Activated CD8-positive, alpha-beta T cell treated with anti-CD3 and anti-CD28 coated beads for 36 hours (primary cell): ENCODE measurements at regions not wholly inside any gene's neighbourhood (a gene's known extent, or its start where the extent isn't known, plus 50 kb on each side); places are given as distances from the start of the nearest gene placed in this dataset.

Experiments used
- ATAC-seq: fragments of 200-7000 bp; cut with Tn5 transposase; one replicate; pipeline ENCODE4 v1.10.0; 2021; ENCODE audit warnings: mild to moderate bottlenecking, moderate library complexity
- CTCF ChIA-PET: fragments of 350-600 bp; sonication (Branson Sonifier 250); formaldehyde crosslinking; loops from one replicate; lab custom pipeline; 2021; ENCODE audit warnings: antibody characterized with exemption; lab: Charles Lee
- POLR2A ChIA-PET: fragments of 350-600 bp; sonication (Branson Sonifier 250); formaldehyde crosslinking; loops from one replicate; lab custom pipeline; 2021; ENCODE audit warnings: antibody characterized with exemption; lab: Charles Lee
- DNase-seq: peaks from one replicate; pipeline ENCODE4 v3.0.0-alpha.2; 2020
- H3K27ac Mint-ChIP-seq: one replicate; pipeline ENCODE4 v1.8.0; 2021; ENCODE audit warnings: mild to moderate bottlenecking, mixed read lengths
- H3K27me3 Mint-ChIP-seq: one replicate; pipeline ENCODE4 v1.8.0; 2021; ENCODE audit warnings: mixed read lengths
- H3K36me3 Mint-ChIP-seq: one replicate; pipeline ENCODE4 v1.8.0; 2021; ENCODE audit warnings: low read depth, mixed read lengths
- H3K4me1 Mint-ChIP-seq: one replicate; pipeline ENCODE4 v1.8.0; 2021; ENCODE audit warnings: low read depth, mixed read lengths
- H3K4me3 Mint-ChIP-seq: one replicate; pipeline ENCODE4 v1.8.0; 2021; ENCODE audit warnings: mild to moderate bottlenecking, moderate library complexity, mixed read lengths
- H3K9me3 Mint-ChIP-seq: one replicate; pipeline ENCODE4 v1.8.0; 2021; ENCODE audit warnings: mixed read lengths
- CTCF ChIP-seq: fragments of 200-600 bp; IDR thresholded peaks from one replicate; pipeline ENCODE4 v1.8.0; 2022; ENCODE audit warnings: antibody characterized with exemption, mild to moderate bottlenecking
- intact Hi-C: fragments of 100-400 bp; cut with micrococcal nuclease; formaldehyde crosslinking; loops from one replicate; pipeline ENCODE4 v1.10.0; 2022

- intact Hi-C loops = no loop called here
- POLR2A ChIA-PET = no interaction called here
- no peaks in the 10 kb centered on the region for H3K36me3 Mint-ChIP-seq
- H3K4me1 Mint-ChIP-seq = no peaks in the 10 kb centered on the region
- ATAC-seq (no peak), DNase-seq (no peak)
- H3K9me3 Mint-ChIP-seq = no peaks in the 10 kb centered on the region
- no peak for TF ChIP-seq CTCF
- no peak overlapping the region for H3K4me3 Mint-ChIP-seq
- no peaks in the 10 kb centered on the region for H3K27me3 Mint-ChIP-seq
- no peak overlapping the region for H3K27ac Mint-ChIP-seq
- CTCF ChIA-PET = no interaction called here
Measured at GRCh38 chr5:2515180-2515764, 236.2 kb downstream of the IRX2 start.

GRCh38 chr5:2514484-2514883 lies 237.0 kb downstream of the IRX2 start:
- H3K9me3 Mint-ChIP-seq = no peaks in the 10 kb centered on the region
- no peaks in the 10 kb centered on the region for H3K36me3 Mint-ChIP-seq
- ATAC-seq = no peak
- no peak overlapping the region for H3K27ac Mint-ChIP-seq
- H3K4me3 Mint-ChIP-seq = no peak overlapping the region
- CTCF ChIA-PET = no interaction called here
- intact Hi-C loops = no loop called here
- DNase-seq = no peak
- TF ChIP-seq CTCF = no peak
- POLR2A ChIA-PET = no interaction called here
- no peaks in the 10 kb centered on the region for H3K27me3 Mint-ChIP-seq
- H3K4me1 Mint-ChIP-seq = no peaks in the 10 kb centered on the region

- no peak overlapping the region for H3K27ac Mint-ChIP-seq
- DNase-seq = no peak
- CTCF ChIA-PET = no interaction called here
- intact Hi-C loops = no loop called here
- no peak for ATAC-seq
- POLR2A ChIA-PET = no interaction called here
- H3K9me3 Mint-ChIP-seq = no peaks in the 10 kb centered on the region
- no peaks in the 10 kb centered on the region for H3K27me3 Mint-ChIP-seq
- no peaks in the 10 kb centered on the region for H3K4me1 Mint-ChIP-seq
- no peak for TF ChIP-seq CTCF
- H3K4me3 Mint-ChIP-seq = no peak overlapping the region
- no peaks in the 10 kb centered on the region for H3K36me3 Mint-ChIP-seq
Measured at GRCh38 chr5:2511706-2512105, 239.8 kb downstream of the IRX2 start.

GRCh38 chr5:2511126-2511525 lies 240.4 kb downstream of the IRX2 start:
- no peak for TF ChIP-seq CTCF
- no peak overlapping the region for H3K4me3 Mint-ChIP-seq
- no peak overlapping the region for H3K27ac Mint-ChIP-seq
- no peaks in the 10 kb centered on the region for H3K9me3 Mint-ChIP-seq
- ATAC-seq (no peak), DNase-seq (no peak)
- ChIA-PET POLR2A (no interaction called here), CTCF (no interaction called here)
- H3K36me3 Mint-ChIP-seq = no peaks in the 10 kb centered on the region
- H3K4me1 Mint-ChIP-seq = no peaks in the 10 kb centered on the region
- intact Hi-C loops = no loop called here
- H3K27me3 Mint-ChIP-seq = no peaks in the 10 kb centered on the region

- DNase-seq = no peak
- Mint-ChIP-seq H3K9me3 (no peaks in the 10 kb centered on the region), H3K27me3 (no peaks in the 10 kb centered on the region), H3K4me3 (no peak overlapping the region), H3K36me3 (no peaks in the 10 kb centered on the region), H3K27ac (no peak overlapping the region), H3K4me1 (no peaks in the 10 kb centered on the region)
- intact Hi-C loops = no loop called here
- ATAC-seq = no peak
- POLR2A ChIA-PET = no interaction called here
- CTCF ChIA-PET = no interaction called here
- TF ChIP-seq CTCF = no peak
Measured at GRCh38 chr5:2509527-2509926, 241.9 kb downstream of the IRX2 start.
